ENCODE measurements at regions not wholly inside any gene's neighbourhood (a gene's known extent, or its start where the extent isn't known, plus 50 kb on each side); places are given as distances from the start of the nearest gene placed in this dataset.

DNA sequence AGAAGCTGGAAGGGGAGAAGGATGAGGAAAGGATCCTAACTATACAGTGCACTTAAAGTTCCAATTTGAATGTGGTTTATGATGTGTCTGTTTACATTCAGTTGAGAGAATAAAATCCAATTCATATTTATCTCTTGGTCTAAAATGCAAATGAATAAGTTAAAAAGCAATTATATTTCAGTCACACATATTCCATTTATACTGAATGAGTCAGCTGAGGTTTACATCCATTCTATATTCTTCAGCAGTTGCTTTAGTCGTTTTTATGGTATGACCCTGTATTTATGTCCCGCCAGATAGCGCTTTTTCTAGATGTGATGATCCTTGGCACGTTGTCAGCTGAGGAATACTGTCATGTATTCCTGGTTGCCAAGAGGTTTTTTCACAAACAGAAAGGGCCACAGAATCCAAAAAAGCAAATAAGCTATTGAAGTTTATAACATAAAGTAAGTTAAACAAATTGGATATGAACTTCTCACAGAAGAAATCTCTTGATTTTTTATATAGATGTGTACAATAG, 866.2 kb downstream of the NCAM2 start:
- TF ChIP-seq CTCF (IDR thresholded peaks at IDR 0.05; ENCODE audit: insufficient read depth, low read length, poor library complexity, severe bottlenecking) (no peak), EZH2phosphoT487 (conservative IDR thresholded peaks at IDR 0.05; ENCODE audit: low read length) (no peak)
